Panc1 (cell line): ENCODE measurements at regions not wholly inside any gene's neighbourhood (a gene's known extent, or its start where the extent isn't known, plus 50 kb on each side); places are given as distances from the start of the nearest gene placed in this dataset.

Source experiments
- CTCF ChIP-seq: fragments of 450-650 bp; IDR thresholded peaks from 2 replicates; pipeline ENCODE4 v1.5.1; 2017; ENCODE audit warnings: mild to moderate bottlenecking
- POLR2AphosphoS5 ChIP-seq: IDR thresholded peaks from 2 replicates; pipeline ENCODE4 v1.6.1; 2012; ENCODE audit warnings: mild to moderate bottlenecking, low read depth, low read length, moderate library complexity
- SIN3A ChIP-seq: IDR thresholded peaks from 2 replicates; pipeline ENCODE4 v1.6.1; 2012; ENCODE audit warnings: low read depth, mild to moderate bottlenecking, low read length, moderate library complexity, borderline replicate concordance; ENCODE audit not compliant: insufficient read depth

GRCh38 chr20:51091406-51092195 lies 68.7 kb upstream of the KCNG1 start:
- TF ChIP-seq POLR2AphosphoS5 (no peak), CTCF (no peak), SIN3A (no peak)
